ENCODE measurements at regions not wholly inside any gene's neighbourhood (a gene's known extent, or its start where the extent isn't known, plus 50 kb on each side); places are given as distances from the start of the nearest gene placed in this dataset.
"Not testable (repeated sequence)": the region's sequence is repeated elsewhere in the genome, so short reads cannot be mapped to it uniquely, and the experiment has no call there.

DNA sequence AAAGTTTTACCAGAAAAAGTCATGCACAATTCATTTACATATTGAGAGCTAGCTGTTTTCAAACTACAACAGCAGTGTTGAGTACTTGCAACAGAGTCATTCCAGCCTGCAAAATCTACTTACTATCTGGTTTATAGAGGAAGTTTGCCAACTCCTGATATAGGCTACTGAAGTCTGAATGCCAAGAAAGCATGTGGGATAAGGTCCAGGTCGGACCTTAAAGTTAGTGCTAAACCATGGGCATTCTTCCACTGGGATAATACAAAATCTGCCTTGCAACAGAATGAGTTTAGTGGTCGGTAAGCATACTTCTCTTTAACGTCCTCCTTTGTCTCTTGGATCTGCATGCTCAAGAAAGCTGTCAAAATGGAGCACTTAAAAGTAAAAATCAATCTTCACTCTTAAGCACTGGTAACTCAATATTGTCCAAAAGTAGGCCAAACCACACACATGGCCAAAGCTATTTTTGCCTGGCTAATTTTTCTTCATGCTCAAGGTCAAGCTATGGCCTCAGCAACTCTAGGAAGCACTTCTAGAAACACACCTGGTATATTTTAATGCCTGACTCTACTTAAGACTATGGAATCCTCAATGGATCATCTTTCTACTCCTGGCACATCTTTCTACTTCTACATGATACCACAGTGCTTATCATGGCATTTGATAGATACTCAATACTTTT lies 364.9 kb upstream of the KITLG start:
- DNase-seq (ENCODE audit: low read depth): no peak

DNA sequence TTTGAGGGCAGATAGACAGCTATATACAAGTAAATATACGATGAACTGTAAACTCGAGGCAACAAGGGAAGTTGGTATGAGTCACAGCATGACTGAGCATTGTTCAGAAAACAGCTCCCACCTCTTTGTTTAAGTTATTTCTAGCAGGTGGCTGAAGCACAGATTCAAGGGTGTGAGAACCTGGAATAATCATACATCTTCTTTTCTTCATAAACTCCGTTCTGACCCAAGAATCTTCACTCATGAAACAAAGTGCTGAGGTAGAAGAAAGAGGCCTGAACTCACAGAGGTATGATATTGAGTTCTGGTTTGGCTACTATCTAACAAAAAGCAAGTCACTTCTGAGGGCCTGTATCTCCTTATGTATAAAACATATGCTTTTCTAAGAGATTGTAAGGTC lies 364.1 kb upstream of the KITLG start:
- no peak for DNase-seq (ENCODE audit: low read depth)

DNA sequence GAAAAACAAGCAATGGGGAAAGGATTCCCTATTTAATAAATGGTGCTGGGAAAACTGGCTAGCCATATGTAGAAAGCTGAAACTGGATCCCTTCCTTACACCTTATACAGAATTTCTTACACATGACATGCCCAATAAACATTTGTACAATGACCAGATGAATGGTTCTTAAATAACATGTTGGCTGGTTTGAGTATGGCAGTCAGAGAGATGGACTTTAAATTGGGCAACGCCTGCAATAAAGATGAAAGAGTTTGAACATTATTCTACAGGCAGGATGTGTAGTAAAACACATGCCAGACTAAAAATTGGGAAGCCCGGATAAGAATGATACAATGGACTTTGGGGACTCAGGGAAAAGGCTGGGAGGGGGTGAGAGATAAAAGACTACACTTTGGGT lies 360.6 kb upstream of the KITLG start:
- DNase-seq (ENCODE audit: low read depth): no peak

DNA sequence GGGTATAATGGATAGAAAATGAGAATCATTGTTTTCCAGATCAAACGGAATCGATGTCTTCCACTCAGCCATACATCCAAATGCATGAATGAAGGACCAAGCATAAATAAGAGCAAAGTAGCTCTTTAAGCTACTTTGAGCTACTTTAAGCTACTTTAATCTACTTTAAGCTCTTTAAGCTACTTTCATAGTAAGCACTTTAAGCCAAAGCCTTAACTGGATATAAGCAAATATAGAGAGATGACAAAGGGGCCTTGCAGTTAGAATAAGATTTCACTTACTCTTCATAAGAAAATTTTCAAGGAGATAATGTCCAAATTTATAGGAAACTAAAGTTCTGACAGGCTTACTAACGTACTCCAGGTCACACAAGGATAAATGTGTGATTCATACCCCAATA lies 355.6 kb upstream of the KITLG start:
- DNase-seq (ENCODE audit: low read depth): no peak

DNA sequence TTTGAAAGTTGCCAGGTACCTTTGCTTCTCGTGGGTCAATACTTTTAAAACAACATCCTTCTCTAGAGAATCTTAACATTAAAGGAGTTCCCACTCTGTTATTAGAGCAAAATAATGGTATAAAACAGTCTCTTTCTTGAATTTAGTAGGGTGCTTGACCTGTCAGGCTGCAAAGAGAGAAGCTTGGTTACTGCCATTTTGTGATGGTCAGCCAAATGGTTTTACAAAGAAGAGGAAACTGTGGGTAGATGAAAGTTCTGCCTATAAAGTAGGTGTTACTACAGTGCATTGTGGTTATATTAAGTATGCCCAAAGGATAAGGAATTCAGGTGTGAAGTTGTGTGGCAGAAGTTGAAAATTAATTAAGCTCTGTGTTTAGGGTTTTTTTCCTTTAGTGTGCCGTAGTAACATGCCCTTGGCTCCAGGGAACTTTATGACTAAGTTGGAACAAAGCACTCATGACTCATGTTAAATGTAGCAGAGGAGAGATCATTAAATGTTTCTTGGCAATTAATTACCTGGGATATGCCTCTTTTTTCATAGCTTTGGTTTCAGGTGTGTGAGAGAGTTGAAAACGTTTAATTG lies 354.0 kb upstream of the KITLG start:
- DNase-seq (ENCODE audit: low read depth): no peak

DNA sequence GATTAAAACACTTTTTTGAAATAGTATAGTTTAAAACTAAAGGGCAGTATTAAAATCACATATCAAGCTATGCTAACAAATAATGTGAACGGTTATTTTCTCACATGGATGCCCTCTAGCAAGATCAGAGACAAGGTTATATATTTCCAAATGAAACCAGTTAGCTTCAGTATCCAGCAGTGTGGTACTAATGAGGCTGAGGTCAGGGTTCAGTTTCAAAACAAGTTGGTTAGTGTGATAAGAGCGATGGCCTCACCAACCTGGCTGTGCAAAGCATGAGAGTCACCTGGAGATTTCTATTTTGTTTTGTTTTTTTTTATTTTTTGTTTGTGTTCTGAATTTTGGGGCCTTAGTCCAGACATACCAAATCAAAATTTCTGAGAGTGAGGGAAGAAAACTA lies 352.2 kb upstream of the KITLG start:
- no peak for DNase-seq (ENCODE audit: low read depth)

DNA sequence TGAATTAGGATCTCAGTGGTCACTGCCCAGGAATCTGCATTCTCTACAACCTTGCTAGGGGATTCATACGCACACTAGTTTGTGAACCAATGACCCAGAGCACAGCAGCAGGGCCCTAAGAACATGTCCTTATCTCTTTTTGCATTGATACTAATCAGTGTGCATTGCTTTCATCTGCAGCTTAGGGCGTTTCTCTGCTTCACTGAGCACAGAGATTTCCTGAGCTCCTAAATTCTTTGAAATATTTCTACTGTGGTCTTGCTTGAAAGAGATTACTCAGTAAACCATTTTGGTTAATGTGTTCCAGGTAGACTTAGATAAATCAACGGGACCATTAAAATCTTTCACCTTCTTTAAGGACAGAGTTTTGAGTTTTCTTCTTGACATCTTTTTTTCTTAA lies 351.3 kb upstream of the KITLG start:
- DNase-seq (ENCODE audit: low read depth): no peak

DNA sequence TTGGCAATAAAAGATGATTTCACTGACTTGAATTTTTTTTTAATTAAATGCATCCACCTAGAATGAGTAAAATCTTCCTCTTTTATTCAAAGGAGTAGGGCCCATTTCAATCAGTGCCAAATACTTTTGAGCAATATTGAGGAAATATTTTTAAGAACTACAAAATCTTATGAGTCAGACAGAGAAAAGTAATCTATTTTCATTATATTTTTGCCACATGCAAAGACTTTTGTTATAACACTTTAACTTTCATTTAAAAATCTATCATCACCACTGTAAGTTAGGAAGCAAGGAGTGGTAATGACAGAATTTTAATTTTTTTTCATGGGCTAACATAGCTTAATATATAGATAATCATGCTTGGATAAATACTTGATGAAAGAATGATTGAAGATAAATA lies 345.2 kb upstream of the KITLG start:
- DNase-seq (ENCODE audit: low read depth): no peak

DNA sequence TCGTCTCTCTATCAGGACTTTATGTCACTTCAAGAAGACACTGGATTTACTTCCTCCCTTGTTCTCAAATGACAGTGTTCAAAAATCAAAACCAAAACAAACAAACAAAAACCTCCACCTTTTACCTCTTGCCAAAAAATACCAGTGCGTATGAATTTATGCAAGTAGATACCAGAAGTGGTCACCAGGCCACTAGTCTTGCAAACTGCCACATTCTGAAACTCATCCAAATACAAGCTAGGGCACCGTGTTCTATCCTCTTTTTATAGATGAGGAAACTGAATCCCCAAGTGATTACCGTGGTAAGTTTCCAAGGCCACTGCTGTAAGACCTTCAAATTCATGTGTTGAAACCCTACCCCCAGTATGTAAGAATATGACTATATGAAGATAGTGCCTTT lies 343.9 kb upstream of the KITLG start:
- no peak for DNase-seq (ENCODE audit: low read depth)

DNA sequence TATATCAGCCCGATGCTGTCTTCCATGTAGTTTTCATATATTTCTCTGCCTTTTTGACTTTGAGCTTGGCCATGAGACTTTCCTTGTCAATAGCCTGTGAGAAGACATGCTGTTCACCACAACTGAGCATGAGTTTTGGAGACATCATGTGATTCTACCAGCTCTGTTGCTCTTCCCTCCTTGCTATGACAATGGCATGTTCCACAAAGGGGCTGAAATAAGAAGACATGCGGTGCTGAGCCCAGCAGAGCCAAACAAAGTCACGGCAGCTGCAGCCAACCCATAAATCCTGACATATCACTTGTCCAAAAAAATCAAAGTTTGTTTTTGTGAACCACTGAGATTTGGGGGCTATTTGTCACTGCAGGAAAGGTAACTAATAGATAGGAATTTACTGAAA lies 343.4 kb upstream of the KITLG start:
- no peak for DNase-seq (ENCODE audit: low read depth)

DNA sequence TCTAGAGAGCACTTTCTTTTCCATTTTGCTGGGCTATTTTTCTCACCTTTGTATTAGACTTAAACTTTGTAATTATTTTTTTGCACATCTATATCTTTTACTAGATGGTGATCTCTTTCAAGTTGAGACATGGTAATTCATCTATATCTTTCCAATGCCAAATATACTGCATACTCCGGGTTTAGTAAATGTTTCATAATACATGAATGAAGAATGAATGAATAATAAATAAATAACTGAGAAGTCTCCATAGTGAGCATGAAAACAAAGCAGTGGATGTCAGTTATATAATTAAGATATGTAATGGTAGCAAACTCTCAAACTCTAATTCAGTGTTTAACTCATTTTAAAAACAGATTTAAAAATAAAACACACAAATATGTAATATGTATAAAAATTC lies 342.5 kb upstream of the KITLG start:
- no peak for DNase-seq (ENCODE audit: low read depth)

DNA sequence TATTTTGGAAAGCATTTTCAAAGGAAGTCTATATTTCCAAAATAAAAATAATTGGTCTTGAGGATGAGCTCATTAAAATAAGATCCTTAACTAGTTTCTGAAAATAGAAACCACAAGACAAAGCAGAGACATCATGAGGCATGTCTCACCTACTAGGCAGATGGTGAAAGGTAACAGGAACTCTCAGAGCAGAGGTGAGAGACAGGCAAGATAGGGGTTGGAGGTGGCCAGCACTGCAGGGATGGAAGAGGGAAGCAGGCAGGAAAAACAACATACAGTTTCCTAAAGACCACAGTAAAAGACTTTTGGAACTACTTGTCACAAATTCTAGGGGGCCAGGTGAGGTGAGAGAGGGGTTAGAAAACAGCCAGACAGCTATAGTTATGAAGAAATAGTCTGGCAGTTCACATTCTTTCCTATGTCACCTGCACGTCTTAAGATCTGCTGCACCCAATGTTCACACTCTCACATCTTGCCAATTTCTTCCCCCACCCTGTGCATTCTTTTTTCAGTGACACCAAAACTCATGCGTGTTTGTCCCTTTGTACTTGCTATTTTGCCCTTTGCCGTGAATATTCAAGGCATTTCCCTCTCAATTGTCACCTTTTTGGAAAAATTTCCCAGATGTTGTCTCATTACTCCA lies 341.7 kb upstream of the KITLG start:
- no peak for DNase-seq (ENCODE audit: low read depth)

DNA sequence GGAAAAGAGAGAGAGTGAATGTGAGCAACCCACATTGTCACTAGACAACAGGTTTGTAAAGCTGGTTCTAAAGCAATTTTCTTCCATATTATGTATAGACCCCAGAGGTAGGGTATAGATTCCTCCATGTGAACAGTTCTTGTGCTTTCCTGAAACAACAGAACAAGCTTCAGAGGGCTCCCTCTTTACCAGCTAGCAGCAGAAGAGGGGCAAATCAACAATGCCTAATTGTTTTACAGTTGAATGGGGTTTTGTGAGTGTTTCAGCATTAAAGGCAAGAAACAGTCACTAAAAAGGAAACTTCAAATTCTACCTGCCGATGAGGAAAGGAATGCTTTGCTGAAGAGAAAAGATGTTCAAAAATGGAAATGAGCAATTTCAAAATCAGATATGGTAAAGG lies 341.2 kb upstream of the KITLG start:
- DNase-seq (ENCODE audit: low read depth): no peak

DNA sequence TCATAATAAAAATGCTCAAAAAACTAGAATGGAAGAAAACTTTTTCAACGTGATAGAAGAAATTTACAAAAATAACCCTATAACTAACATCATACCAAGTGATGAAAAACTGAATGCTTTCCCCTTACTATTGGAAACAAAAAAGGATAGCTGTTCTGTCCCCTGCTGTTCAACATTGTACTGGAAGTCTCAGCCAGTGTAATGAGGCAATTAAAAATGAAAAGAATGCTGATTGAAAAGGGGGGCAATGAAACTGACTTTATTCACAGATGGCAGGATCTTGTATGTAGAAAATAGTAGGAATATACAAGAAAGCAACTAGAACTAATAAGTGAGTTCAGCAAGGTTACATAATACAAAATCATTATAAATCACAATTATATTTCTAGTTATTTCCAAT lies 337.9 kb upstream of the KITLG start:
- DNase-seq (ENCODE audit: low read depth): no peak

DNA sequence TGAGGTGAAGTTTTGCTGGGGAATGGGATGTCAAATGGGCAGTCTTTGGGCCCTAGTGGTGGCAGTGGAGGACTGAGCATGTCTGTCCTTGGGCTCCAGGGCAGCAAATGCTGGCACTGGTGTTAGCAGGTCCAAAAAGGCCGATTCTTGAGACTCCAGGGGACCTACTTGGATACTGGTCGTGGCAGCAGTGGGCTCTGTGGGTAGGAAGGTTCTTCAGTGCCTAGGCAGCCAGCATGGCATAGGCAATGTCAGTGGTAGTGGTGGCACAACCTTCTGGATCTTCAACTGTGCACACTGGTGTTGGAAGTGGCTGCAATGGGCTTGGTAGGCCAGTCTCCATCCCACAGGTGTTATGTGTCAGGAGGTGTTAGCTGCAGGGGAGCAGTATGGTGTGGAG lies 334.7 kb upstream of the KITLG start:
- no peak for DNase-seq (ENCODE audit: low read depth)

DNA sequence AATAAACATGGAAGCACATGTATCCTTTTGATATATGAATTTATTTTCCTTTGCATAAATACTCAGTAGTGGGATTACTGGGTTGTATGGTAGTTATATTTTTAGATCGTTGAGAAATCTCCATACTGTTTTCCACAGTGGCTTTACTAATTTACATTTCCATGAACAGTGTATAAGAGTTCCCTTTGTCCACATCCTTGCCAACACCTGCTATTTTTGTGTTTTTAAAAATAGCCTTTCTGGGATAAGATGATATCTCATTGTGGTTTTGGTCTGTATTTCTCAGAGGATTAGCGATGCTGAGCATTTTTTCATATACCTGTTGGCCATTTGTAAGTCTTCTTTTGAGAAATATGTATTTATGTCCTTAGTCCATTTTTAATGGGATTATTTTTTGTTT lies 329.2 kb upstream of the KITLG start:
- no peak for DNase-seq (ENCODE audit: low read depth)

DNA sequence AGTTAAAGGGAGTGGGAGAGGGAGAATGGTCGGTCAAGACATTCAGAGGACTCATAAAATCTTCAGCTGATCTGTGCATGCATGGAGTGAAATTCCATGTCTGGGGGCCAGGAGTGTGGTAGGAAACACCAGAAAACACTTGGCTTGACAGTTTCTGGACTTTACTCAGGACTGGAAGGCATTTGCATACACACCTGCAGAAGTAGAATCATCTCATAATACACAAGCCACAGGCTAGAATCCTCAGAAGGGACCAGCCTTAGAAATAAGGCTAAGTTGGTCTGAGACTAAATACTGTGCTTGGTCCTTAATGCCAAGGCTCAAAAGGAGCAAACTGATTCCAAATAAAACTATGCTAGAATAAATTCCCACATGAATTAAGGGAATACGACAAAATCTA lies 328.1 kb upstream of the KITLG start:
- no peak for DNase-seq (ENCODE audit: low read depth)

DNA sequence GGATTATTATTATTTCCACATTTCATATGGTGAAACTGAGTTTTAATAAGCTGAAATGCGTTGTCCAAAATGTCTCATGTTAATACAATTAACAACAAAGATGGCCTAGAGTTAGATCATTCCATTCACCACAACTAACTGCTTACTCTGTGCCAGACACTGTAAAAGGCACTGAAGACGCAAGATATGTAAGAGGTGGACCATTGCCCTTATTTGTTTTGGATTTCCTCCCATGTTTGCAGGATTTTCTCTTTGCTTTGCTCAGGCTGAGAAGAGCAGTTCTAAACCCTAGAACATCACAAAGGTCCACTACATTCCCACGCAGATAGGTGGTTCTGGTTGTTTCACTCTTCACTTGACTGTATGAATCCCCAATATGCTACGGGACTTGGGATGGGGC lies 324.4 kb upstream of the KITLG start:
- DNase-seq (ENCODE audit: low read depth): no peak

DNA sequence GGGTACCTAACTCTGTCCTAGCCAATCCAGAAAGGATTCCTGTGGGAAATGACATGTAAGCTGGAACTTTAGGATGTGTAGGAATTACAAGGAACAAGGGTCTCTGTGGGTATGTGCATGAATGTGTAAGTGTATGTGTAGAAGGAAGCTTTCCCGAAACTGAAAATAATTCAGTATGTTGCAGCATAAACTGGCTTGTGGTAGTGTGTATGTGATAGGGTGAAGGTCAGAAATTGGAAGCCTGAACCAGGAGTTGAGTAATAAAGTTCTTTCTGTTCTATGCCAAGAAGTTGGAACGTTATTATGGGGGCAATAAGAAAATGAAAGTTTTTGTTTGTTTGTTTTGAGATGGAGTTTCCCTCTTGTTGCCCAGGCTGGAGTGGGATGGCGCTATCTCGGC lies 323.1 kb upstream of the KITLG start:
- DNase-seq (ENCODE audit: low read depth): no peak

DNA sequence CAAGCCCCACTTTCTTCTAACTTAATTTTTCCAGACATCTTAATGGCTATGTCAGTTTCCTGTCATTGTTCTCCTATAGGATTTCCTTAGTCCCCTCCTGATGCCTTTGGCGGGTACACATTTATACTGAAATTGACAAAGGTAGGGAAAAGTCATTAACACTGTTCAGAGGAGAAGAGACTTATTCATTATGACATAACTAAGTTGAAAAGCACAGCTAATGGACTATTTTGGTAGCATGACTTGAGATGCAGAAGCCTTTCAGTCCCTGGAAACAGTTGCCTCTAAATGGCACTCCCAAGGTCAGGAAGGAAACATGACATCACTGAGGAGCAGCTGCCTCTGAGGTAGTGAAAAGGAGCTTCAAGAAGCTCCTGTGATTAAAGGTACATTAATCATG lies 317.5 kb upstream of the KITLG start:
- no peak for DNase-seq (ENCODE audit: low read depth)

DNA sequence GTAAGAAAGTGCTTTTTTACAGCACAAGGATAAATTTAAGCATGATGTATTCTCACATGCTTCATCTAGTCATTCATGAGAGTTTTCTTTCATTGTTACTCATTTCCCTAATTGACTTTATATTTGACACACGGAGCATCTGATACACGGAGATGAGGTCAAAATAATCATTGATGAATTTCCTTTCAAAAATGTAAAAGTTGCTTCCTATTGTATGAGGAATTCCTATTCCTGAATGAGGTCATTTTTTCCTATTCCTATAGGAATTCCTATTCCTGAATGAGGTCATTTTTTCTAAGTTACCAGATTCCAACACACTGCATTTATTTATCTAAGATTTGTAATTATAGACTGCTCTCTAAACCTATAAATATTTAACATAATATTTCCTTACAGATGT lies 316.7 kb upstream of the KITLG start:
- DNase-seq (ENCODE audit: low read depth): no peak

DNA sequence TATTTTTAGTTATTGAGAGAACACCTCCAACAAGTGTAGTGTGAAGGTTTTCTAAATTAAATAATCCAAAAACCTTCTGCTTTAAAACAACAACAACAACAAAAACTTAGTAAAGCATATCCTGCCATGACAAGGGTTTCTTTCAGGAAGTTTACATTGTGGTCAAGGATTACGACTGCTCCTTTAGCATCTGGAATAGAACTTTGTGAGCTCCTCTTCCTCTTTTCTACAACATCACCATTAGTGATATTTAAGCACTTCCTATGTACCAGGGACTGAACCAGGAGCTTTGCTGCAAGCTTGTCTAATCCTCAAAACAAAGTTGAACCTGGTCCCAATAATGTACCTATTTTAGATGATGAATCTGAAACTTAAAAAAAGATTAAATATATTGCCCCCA lies 315.4 kb upstream of the KITLG start:
- no peak for DNase-seq (ENCODE audit: low read depth)

DNA sequence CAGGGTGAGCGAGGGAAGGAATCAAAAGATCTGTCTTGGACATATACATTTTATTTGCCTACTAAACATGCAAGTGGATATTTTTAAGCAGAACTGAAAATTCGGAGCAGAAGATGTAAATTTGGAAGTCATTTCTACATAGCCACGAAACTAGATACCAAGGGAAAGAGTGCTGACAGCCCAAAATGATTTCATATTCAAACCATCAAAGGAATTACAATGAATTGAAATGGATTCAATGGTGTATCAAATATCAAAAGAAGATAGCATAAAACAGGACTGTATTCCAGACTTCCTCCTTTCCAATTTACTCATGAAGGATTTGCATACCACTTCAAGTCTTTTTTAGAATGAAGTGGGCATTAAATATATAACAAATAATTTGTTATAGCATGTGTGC lies 313.5 kb upstream of the KITLG start:
- DNase-seq (ENCODE audit: low read depth): no peak

DNA sequence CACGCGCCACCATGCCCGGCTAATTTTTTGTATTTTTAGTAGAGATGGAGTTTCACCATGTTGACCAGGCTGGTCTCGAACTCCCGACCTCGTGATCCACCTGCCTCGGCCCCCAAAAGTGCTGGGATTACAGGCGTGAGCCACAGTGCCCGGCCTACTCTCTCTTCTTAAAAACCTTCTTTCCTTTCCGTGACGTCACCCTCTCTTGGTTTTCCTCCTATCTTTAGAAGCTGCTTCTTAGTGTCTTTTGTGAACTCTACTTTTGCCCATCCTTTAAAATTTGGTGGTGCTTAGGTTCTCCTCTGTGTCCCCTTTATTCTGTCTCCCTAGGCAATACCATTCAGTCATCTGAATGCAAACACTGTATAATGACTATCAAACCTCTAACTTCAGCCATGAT lies 311.2 kb upstream of the KITLG start:
- not testable (repeated sequence) for DNase-seq (ENCODE audit: low read depth)
